DMS 273 (cell line): ENCODE measurements at regions not wholly inside any gene's neighbourhood (a gene's known extent, or its start where the extent isn't known, plus 50 kb on each side); places are given as distances from the start of the nearest gene placed in this dataset.

ENCODE experiments used
- DNase-seq: peaks from one replicate; lab custom pipeline; 2025; ENCODE audit not compliant: unreplicated experiment; lab: John Stamatoyannopoulos, UW

DNA sequence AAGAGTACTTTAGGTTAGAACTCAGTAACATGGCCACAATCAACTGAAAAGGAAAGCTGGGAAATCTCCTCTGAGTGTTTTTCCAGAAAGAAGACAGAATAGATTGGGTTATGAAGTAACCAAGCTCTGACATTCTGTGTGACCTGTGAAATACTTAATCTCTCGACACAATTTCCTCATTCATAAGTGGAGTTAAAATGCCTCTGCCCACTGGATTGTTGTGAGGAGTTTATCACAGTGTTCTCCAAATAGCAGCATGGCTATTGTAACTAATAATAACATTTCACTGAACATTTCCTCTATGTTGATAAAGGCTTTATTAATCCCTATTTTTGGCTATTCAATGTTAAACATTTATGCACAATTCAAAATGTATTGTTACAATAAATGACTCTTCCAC, 311.0 kb downstream of the GABRB2 start:
- no peak for DNase-seq

DNA sequence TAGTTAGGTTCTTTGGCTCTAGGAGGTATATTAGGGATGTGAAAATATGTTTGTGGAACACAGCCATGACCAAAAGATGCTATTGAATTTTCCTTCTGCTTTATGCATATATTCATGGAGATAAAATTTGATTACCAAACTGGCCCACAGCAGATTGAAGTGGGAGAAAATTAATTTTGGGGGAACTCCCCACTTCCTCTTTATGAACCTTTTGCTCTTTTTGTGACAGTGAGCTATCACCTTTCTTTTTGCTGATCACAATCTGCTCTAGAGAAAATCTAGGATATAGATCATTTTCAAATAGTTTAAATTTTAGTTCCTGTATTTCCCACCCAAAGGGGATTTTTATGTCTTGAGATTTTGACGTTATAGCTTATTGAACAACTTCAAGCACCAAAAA, 313.0 kb downstream of the GABRB2 start:
- no peak for DNase-seq

DNA sequence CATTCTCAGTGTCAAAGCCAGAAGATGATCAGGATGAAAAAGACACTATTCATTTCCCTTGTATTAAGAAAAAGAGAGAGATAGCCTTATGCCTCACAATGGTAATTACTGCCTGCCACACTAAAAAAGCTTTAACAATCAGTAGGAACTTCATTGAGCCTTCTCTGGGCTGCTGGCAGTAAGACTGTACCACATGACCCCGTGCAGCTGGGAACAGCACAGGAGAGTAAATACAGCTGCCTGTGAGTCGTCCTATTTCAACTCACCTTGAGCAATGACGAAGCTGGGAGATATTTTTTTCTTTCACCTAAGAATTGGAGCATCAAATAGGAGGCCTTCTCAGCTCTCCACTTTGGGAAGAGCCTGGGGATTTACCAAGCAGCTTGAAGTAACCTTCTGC, 316.3 kb downstream of the GABRB2 start:
- peak; percentile 10 for DNase-seq

DNA sequence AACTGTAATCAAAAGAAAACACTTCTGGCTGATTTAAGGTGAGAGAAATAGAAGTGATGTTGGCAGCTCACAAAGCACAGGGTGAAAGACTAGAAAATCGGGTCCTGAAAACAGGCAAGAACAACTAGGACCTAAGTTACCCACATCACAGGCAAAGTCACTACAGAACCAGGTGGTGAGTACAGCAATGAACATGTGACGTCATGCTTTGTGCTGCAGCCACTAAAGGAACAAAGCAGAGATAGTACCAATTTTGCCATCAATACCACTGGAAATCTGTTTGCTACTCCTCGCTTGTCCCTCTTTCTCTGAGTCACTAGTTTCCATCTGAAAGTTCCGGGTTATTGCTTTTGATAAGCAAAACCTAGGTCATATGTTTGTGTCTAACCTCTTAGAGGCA, 326.7 kb downstream of the GABRB2 start:
- DNase-seq: no peak

DNA sequence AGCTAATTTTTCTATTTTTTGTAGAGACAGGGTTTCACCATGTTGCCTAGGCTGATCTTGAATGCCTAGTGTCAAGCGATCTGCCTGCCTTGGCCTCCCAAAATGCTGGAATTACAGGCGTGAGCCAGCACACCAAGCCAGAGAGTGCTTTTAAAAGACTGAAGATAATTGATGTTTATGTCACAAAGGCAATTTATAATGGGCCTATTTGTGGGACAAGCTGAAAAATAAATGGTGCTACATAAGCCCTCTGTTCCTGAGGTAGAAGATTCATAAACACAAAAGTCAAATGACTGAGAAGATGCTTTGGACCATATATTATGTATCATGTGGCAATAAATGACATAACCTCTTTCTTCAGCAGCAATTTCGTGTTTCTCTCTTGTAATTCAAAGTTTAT, 329.6 kb downstream of the GABRB2 start:
- no peak for DNase-seq

DNA sequence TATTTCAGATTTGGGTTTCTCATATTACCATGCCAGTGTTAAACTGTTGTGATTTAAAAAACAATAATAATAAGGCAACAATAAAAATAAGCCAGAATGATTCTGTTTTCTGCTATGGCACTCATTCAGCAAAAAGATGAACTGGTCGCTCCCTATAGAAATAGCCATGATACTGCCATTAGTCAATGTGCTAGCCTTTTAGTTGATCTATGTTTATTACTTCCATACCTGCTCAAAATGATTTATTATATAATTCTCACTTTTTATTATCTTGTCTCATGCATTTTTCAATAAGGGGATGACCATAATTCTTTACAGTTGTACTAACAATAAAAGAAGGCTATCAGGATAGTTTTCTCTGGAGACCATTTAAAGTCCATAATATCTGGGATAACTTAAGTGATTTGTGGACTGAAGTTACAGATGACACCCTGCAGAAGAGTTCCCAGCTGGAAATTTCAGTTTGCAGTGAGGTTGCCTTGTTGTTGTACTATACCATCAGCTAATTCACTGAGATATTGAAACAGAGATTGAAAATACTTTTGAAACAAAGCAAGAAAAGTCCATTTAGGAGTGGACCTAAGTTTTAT, 334.3 kb downstream of the GABRB2 start:
- no peak for DNase-seq

DNA sequence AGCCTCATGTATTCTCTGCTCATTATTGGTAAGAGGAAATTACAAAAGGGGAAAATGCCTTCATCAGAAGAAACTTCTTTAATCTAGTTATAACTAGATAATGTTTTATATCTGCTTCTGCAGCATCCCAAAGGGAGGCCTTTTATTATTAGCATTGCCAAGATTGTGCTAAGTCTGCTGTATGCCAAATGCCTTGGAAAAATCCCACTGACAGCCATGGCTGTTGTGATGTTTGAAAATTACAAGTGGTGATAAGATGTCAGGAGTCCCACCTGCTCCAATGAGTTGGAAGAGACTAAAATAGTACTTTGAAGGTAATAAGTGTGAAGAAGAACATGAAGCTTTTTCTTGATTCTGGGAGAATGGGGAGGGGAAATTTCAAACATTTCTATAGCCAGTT, 345.0 kb downstream of the GABRB2 start:
- no peak for DNase-seq

DNA sequence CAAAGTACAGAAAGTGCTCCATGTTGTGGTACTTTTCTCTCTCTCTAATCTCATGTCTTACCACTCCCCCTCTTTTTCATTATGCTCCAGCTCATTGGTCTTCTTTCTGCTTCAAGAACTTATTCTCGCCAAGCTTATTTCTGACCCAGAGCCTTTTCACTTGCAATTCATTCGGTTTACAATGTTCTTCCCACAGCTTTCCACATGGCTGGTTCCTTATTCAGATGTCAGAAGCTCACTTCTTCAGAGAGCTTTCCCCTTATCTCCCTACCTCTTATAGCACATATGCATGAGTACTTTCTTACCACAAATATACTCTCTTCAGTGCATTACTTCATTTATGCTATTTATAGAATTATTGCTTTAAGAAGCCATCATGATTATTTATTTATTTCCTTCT, 338.8 kb upstream of the ATP10B start:
- DNase-seq: no peak

DNA sequence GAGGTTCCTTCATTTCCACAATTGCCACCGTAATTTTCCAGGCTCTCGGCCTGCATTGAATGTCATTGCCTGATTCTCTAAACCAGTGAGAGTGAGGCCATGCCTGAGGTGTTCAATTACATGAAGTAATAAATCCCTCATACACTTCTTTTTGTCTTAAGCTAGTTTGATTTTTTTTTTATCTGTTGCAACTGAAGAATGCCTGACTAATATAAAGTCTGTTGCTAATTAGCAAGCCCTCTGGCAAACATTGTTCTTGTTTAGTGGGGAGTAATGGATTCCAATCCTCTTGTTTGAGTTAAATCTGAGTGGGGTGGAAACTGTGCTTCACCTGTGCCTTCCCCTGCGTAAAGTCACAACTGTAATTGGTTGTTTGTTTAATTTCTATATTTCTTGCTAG, 338.1 kb upstream of the ATP10B start:
- no peak for DNase-seq

DNA sequence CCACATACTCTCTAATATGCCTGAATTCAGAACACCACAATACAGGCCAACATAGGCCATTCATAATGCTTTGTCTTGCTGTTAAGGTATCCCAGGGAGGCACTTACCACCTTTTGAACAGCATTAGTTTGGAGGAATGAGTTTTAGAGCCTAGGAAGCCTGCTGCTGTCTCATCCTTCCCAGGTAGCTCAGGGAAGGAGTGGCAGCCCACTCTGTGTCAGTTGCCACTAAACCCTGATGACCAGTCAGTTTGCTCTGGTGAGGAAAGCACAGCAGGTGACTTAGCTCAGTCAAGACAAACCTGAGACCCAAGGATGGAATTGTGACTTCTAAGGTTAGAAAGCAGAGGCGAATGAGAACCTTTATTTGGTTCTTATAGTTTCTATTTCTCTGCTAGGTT, 337.4 kb upstream of the ATP10B start:
- no peak for DNase-seq

DNA sequence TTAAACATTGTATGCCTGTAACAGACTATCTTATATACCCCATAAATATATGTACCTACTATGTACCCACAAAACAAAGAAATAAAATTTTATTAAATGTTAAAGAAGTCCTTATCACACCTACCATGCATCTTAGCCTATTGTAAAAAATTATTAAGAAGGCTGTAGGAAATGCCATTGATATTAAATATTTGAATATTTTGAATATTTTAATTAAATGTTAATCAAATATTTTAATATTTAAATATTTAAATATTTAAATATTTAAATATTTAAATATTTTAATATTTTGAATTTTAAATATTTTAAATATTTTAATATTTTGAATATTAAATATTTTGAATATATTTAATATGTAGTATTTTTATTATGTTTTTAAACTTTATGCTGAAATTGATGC, 331.5 kb upstream of the ATP10B start:
- DNase-seq: no peak

DNA sequence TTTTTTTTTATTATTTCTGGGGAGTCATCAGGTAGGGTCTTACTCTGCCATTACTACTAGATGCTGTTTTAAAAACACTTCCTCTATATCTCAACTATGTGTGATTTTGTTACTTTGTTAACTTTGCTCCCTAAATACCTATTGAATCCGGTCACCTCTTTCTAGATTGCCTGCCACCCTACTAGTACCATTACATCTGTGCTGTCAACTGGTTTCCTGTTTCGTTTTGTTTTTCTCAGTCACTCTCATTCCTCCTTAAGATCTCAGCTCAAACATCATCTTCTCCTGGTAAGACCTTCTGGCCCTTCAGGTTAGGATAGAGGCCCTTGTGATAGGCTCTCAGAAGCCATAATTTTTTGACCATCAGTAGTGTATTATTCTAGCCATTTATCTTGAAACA, 324.2 kb upstream of the ATP10B start:
- no peak for DNase-seq

DNA sequence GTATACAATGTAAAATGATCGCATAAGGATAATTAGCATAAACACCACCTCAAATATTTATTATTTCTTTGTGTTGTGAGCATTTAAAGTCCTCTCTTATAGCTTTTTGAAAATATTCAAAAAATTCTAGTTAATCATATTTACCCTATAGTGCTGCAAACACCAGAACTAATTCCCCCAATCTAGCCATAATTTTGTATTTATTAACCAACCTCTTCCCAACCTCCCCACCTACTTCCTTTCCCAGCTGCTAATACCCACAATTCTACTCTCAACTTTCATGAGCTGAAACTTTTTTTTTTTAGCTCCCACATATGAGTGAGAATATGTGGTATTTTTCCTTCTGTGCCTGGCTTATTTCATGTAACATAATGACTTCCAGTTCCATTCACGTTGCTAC, 317.8 kb upstream of the ATP10B start:
- no peak for DNase-seq

DNA sequence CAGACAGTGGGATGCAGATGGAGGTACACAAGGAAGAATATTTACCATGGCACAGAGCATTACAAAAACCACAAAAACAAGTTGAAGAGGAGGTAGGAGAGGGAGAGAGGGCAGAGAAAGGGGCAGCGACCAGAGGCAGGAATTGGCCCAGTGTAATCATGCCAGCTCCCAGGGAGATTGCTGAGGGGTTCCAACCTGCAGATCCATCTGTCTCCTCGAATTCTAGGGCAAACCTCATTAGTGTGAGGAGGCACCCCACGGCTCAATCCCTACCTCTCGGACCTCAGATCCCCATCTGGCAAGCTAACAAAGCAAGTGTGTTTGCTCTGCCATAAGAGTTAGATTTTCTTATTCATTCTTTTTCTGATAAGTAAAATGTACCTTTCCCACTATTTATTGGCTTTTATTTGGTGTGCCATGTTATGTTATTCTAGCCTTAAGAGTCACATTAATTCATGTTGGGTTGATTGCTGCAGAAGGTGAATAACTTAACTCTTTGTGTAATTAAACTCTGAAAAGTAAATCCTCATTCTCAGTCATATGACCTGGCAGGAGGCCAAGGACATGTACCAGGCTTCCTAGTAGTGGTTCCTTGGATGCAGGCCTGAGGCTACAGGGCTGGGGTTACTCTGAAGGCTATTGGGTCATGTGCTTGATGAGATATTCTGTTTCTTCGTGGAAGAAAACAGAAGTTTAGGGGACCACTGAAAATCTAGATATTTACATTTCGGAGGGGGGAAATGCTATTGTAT, 315.2 kb upstream of the ATP10B start:
- peak; percentile 92 for DNase-seq

DNA sequence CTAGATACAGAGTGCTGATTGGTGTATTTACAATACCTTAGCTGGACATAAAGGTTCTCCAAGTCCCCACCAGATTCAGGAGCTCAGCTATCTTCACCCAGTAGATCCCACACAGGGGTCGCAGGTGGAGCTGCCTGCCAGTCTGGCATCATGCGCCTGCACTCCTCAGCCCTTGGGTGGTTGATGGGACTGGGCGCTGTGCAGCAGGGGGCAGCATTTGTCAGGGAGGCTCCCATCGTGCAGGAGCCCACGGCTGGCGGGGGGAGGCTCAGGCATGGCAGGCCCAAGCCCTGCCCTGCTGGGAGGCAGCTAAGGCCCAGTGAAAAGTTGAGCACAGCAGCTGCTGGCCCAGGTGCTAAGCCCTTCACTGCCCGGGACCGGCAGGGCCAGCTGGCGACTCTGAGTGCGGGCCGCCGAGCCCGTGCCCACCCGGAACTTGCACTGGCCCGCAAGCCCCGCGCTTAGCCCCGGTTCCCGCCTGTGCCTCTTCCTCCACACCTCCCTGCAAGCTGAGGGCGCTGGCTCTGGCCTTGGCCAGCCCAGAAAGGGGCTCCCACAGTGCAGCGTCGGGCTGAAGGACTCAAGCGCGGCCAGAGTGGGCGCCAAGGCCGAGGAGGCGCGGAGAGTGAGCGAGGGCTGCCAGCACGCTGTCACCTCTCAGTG, 314.1 kb upstream of the ATP10B start:
- no peak for DNase-seq

DNA sequence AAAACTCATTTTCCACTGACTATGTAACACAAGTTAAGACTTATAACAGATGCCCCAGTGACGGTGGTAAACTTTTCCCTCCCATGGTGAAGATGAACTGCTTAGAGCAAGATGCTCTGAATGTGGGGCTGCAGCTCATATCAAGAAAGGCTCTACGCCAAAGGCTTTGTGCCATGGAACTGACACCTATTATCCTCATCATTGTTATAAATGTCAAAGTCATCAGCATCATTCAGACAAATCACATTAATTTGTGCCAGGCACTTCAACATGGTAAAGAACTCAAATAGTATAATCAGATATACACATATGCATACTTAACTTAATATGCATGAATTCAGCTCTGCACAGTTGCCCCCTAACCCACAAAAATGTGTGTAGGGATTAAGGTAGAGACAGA, 305.9 kb upstream of the ATP10B start:
- no peak for DNase-seq

DNA sequence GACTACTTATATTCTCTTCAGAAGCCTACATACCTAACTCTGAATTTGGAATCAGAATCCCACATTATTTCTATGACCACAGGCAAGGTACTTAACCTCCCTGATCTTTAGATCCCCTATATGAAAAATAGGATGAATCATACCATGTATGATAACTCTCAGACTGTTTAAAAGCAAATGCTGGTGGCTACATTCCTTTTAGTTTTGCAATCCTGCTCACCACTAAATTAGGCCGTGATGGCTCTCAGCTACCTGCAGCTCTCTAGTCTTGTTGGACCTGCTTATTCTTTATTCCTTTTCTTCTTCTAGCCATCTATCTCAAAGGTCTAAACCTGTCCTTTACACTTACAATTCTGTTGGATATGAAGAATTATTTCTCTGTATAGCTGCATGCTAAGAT, 303.4 kb upstream of the ATP10B start:
- no peak for DNase-seq

DNA sequence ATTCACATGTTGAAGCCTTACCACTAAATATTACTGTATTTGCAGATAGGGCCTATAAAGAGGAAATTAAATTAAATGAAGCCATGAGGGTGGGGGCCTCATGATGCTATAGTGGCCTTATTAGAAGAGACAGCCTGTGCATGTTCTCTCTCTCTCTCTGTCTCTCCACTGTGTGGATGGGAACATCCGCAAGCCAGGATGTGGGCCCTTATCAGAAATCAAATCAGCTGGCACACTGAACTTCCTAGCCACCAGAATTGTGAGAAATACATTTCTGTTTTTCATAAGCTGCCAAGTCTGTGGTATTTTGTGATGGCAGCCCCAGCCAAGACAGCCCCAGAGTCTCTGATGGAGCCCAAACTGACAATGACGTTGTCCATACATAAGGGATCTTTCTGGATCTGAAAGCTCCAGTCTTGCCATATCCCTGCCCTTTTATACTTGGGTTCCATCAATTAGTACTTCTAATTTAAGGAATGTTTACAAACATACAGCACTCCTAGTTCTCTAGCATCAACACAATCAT, 300.5 kb upstream of the ATP10B start:
- DNase-seq: no peak

DNA sequence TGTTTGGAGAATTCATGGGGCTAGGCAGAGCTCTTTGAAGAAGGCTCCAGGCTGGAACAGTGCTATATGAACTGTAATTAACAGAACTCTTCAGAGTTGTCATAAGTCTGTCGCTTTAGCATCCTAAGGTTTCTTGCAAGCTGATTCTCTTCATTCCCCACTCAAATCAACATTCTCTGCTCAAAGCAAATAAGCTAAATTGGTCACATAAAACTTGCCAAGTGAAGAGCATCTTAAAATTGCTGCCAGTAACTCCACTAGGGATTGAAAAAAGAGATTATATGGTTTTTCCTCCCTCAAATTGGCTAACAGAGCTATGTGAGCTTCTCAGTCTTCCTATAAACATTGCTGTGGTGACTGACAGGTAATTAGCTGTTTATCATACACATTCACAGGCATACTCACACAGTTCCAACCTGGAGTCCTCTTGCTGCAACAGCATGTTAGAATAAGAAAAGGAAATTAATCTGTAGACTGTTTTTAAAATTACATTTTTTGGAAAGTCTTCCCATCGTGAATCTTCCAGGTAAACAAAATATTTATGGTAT, 298.5 kb upstream of the ATP10B start:
- DNase-seq: no peak

DNA sequence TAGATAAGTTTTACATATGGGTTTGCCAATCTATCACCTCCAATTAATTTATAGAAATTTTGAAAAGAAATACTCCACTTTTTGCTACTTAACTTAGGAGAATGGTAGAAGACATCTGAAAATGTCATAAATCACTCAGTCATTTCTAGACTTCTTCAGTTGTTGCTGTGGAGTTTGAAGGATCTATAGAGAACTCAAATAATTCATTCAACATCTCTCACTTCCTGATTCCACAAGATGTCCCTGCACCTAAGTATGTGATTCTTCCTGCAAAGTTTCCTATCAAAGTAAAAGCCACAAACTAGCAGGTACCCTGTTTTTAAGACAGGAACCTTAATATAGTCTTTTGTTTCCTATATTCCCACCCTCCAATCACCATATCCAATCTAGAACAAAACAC, 297.1 kb upstream of the ATP10B start:
- no peak for DNase-seq

DNA sequence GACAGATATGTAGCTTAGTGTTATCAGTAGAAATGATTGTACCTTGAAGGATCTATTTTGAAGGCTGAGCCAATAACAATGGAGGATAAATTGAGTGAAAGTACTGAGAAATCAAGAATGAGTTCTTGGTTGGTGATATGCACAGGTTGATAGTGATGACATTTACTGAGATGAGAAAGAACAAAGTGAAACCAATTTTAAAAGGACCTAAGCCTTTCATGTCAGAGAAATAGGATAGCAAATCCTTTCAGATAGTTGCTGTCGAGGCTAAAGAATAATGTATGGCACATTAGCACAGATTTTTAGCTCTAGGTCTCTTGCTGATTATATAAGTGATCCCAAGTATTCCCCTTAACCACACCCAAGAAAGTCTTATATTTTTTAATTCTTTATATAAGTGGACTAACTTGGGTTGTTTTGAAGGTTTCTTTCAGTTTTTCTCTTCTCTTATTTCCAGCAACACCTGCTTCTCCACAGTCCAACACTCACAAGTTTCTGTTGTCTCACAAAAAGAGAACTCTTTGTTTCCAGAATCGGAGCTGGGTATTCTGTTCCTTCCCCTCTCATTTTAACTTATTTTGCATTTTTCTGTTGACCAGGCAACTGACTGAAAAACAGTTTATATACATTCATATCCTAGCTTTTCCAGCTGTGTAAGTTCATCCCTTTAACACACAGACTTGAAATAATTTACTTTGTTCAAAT, 286.9 kb upstream of the ATP10B start:
- no peak for DNase-seq
